ENCODE measurements at regions not wholly inside any gene's neighbourhood (a gene's known extent, or its start where the extent isn't known, plus 50 kb on each side); places are given as distances from the start of the nearest gene placed in this dataset.

GRCh38 chr7:91800389-91800788 lies 80.1 kb downstream of the MTERF1 start:
- 96% methylated on average over 9 of the region's 9 CpGs for WGBS

GRCh38 chr7:91801331-91801983 lies 79.0 kb downstream of the MTERF1 start:
- Histone ChIP-seq H3K27me3 (ENCODE audit: control insufficient read depth in 2 of 2, insufficient read depth in 1 of 2, low read length in 1 of 2) (no peaks in the 10 kb centered on the region), H3K27ac (ENCODE audit: low read depth in 1 of 2, low read length in 1 of 2) (no peak overlapping the region), H3K4me3 (ENCODE audit: low read length in 2 of 2) (no peak overlapping the region), H3K36me3 (ENCODE audit: control insufficient read depth in 2 of 2, insufficient read depth in 2 of 2, low read length in 1 of 2) (no peaks in the 10 kb centered on the region), H3K9me3 (ENCODE audit: control insufficient read depth in 2 of 2, insufficient read depth in 1 of 2, low read length in 1 of 2) (no peaks in the 10 kb centered on the region), H3K4me1 (ENCODE audit: control insufficient read depth in 2 of 2, insufficient read depth in 2 of 2, low read length in 2 of 2) (no peaks in the 10 kb centered on the region)
- no peak for DNase-seq (ENCODE audit: low read depth in 6 of 9, low spot score in 9 of 9)
- WGBS = 97% methylated on average over 5 of the region's 5 CpGs

More at GRCh38 chr7:91800389-91800788, 80.1 kb downstream of the MTERF1 start:
- no peak for DNase-seq (ENCODE audit: low read depth in 6 of 9, low spot score in 9 of 9)
- H3K27ac ChIP-seq (ENCODE audit: low read depth in 1 of 2, low read length in 1 of 2) = no peak overlapping the region
- H3K36me3 ChIP-seq (ENCODE audit: control insufficient read depth in 2 of 2, insufficient read depth in 2 of 2, low read length in 1 of 2) = no peaks in the 10 kb centered on the region
- no peaks in the 10 kb centered on the region for H3K4me1 ChIP-seq (ENCODE audit: control insufficient read depth in 2 of 2, insufficient read depth in 2 of 2, low read length in 2 of 2)
- no peaks in the 10 kb centered on the region for H3K9me3 ChIP-seq (ENCODE audit: control insufficient read depth in 2 of 2, insufficient read depth in 1 of 2, low read length in 1 of 2)
- H3K27me3 ChIP-seq (ENCODE audit: control insufficient read depth in 2 of 2, insufficient read depth in 1 of 2, low read length in 1 of 2) = no peaks in the 10 kb centered on the region
- no peak overlapping the region for H3K4me3 ChIP-seq (ENCODE audit: low read length in 2 of 2)

- DNase-seq (ENCODE audit: low read depth in 6 of 9, low spot score in 9 of 9) = no peak
- Histone ChIP-seq H3K4me3 (ENCODE audit: low read length in 2 of 2) (no peak overlapping the region), H3K27ac (ENCODE audit: low read depth in 1 of 2, low read length in 1 of 2) (no peak overlapping the region), H3K36me3 (ENCODE audit: control insufficient read depth in 2 of 2, insufficient read depth in 2 of 2, low read length in 1 of 2) (no peaks in the 10 kb centered on the region), H3K9me3 (ENCODE audit: control insufficient read depth in 2 of 2, insufficient read depth in 1 of 2, low read length in 1 of 2) (no peaks in the 10 kb centered on the region), H3K27me3 (ENCODE audit: control insufficient read depth in 2 of 2, insufficient read depth in 1 of 2, low read length in 1 of 2) (no peaks in the 10 kb centered on the region), H3K4me1 (ENCODE audit: control insufficient read depth in 2 of 2, insufficient read depth in 2 of 2, low read length in 2 of 2) (no peaks in the 10 kb centered on the region)
- 90% methylated on average over 3 of the region's 3 CpGs for WGBS
Observed at GRCh38 chr7:91811236-91811635, 69.3 kb downstream of the MTERF1 start.

- Histone ChIP-seq H3K27ac (ENCODE audit: low read depth in 1 of 2, low read length in 1 of 2) (no peak overlapping the region), H3K27me3 (ENCODE audit: control insufficient read depth in 2 of 2, insufficient read depth in 1 of 2, low read length in 1 of 2) (no peaks in the 10 kb centered on the region), H3K4me3 (ENCODE audit: low read length in 2 of 2) (no peak overlapping the region), H3K4me1 (ENCODE audit: control insufficient read depth in 2 of 2, insufficient read depth in 2 of 2, low read length in 2 of 2) (no peaks in the 10 kb centered on the region), H3K9me3 (ENCODE audit: control insufficient read depth in 2 of 2, insufficient read depth in 1 of 2, low read length in 1 of 2) (no peaks in the 10 kb centered on the region), H3K36me3 (ENCODE audit: control insufficient read depth in 2 of 2, insufficient read depth in 2 of 2, low read length in 1 of 2) (no peaks in the 10 kb centered on the region)
- DNase-seq (ENCODE audit: low read depth in 6 of 9, low spot score in 9 of 9) = no peak
- 89% methylated on average over 2 of the region's 2 CpGs for WGBS
Observed at GRCh38 chr7:91811641-91812040, 68.9 kb downstream of the MTERF1 start.

DNA sequence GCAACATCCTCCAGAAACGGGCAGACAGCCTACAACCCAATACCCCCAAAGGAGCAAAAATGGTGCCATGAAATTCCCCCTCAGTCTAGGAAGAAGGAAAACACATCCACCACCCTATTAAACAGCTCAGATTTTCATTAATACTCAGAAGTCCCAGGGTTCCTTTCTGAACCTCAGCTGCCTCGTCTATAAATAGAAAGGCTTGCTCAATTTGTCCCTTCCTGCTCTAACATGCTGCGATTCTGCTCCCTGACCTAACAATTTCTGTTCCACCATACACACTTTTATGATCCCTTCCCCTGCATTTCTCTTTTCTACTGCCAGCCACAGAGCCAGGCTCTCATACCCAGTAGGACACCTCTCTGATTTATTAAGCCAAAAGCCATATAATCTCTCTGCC lies 68.1 kb downstream of the MTERF1 start:
- DNase-seq (ENCODE audit: low read depth in 6 of 9, low spot score in 9 of 9) = no peak
- H3K36me3 ChIP-seq (ENCODE audit: control insufficient read depth in 2 of 2, insufficient read depth in 2 of 2, low read length in 1 of 2) = no peaks in the 10 kb centered on the region
- no peaks in the 10 kb centered on the region for H3K27me3 ChIP-seq (ENCODE audit: control insufficient read depth in 2 of 2, insufficient read depth in 1 of 2, low read length in 1 of 2)
- no peak overlapping the region for H3K27ac ChIP-seq (ENCODE audit: low read depth in 1 of 2, low read length in 1 of 2)
- no peaks in the 10 kb centered on the region for H3K4me1 ChIP-seq (ENCODE audit: control insufficient read depth in 2 of 2, insufficient read depth in 2 of 2, low read length in 2 of 2)
- no peaks in the 10 kb centered on the region for H3K9me3 ChIP-seq (ENCODE audit: control insufficient read depth in 2 of 2, insufficient read depth in 1 of 2, low read length in 1 of 2)
- no peak overlapping the region for H3K4me3 ChIP-seq (ENCODE audit: low read length in 2 of 2)
- WGBS = 69% methylated on average over 3 of the region's 3 CpGs

DNA sequence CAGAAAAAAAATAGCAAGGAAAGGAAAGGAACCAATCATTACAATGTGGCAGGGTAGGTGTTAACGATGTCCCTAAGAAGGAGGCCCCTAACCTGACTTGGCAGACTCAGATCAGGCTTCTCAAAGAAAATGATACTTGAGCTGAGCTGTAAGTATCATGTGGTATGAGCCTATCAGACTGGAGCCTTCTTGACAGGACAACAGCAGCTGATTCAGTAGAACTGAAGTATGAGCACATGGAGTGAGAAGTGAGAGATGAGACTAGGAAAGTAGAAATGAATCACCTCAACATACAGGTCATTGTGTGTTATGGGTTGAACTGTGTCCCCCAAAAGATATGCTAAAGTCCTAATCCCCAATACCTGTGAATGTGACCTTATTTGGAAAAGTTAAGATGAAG lies 66.3 kb downstream of the MTERF1 start:
- Histone ChIP-seq H3K4me1 (ENCODE audit: control insufficient read depth in 2 of 2, insufficient read depth in 2 of 2, low read length in 2 of 2) (no peaks in the 10 kb centered on the region), H3K27me3 (ENCODE audit: control insufficient read depth in 2 of 2, insufficient read depth in 1 of 2, low read length in 1 of 2) (no peaks in the 10 kb centered on the region), H3K9me3 (ENCODE audit: control insufficient read depth in 2 of 2, insufficient read depth in 1 of 2, low read length in 1 of 2) (no peaks in the 10 kb centered on the region), H3K36me3 (ENCODE audit: control insufficient read depth in 2 of 2, insufficient read depth in 2 of 2, low read length in 1 of 2) (no peaks in the 10 kb centered on the region), H3K4me3 (ENCODE audit: low read length in 2 of 2) (no peak overlapping the region), H3K27ac (ENCODE audit: low read depth in 1 of 2, low read length in 1 of 2) (no peak overlapping the region)
- 95% methylated on average over 1 of the region's 1 CpG for WGBS
- no peak for DNase-seq (ENCODE audit: low read depth in 6 of 9, low spot score in 9 of 9)

All from thymus (tissue), 11 donors.